ENCODE measurements at regions not wholly inside any gene's neighbourhood (a gene's known extent, or its start where the extent isn't known, plus 50 kb on each side); places are given as distances from the start of the nearest gene placed in this dataset.

DNA sequence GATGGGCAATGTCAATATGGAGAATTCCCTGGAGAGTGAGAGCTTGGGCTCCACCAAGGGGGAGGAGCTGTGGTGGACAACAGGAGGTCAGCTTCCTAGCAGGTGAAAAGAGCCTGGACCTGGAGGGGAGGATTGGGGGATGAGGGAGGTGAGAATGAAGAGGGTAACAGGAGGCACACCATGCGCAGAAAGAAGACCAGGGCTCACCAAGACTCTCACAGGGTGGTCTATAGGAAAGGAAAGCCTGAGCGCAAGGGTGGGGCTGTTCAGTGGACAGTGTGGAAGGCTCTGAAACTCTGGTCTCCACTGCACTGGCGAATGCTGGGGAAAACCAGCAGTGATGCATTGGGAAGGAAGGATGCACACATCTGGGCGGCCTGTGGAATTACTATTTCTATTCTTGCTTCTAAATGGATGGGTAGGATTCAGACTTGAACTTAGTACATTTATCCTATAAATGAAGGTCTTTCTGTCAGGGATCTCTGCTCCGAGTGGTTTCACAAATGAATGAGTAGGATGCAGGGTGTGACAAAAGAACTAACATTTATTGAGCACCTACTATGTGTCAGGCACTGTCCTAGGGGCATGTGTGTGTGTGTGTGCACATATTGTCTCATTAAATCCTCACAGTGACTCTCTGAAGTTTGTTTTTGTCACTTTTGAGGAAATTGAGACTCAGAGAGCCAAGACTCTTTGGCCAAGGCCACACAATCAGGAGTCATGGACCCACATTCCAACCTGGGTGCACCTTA, 152.7 kb downstream of the CD83 start:
- WGBS (ENCODE audit: low lambda C conversion rate, missing lambda C conversion rate) = 92% methylated on average over 5 of the region's 5 CpGs
- H3K4me2 ChIP-seq = no peak overlapping the region
- no peak overlapping the region for H2AFZ ChIP-seq
- no peaks in the 10 kb centered on the region for H4K20me1 ChIP-seq (ENCODE audit: insufficient read depth, poor library complexity, severe bottlenecking)
- no peak for TF ChIP-seq EZH2 (IDR thresholded peaks at IDR 0.05; ENCODE audit: borderline replicate concordance)
- TF ChIP-seq EZH2phosphoT487 (IDR thresholded peaks at IDR 0.05; ENCODE audit: low read depth, severe bottlenecking, unreplicated experiment) = no peak
- TF ChIP-seq, protein P1, sequence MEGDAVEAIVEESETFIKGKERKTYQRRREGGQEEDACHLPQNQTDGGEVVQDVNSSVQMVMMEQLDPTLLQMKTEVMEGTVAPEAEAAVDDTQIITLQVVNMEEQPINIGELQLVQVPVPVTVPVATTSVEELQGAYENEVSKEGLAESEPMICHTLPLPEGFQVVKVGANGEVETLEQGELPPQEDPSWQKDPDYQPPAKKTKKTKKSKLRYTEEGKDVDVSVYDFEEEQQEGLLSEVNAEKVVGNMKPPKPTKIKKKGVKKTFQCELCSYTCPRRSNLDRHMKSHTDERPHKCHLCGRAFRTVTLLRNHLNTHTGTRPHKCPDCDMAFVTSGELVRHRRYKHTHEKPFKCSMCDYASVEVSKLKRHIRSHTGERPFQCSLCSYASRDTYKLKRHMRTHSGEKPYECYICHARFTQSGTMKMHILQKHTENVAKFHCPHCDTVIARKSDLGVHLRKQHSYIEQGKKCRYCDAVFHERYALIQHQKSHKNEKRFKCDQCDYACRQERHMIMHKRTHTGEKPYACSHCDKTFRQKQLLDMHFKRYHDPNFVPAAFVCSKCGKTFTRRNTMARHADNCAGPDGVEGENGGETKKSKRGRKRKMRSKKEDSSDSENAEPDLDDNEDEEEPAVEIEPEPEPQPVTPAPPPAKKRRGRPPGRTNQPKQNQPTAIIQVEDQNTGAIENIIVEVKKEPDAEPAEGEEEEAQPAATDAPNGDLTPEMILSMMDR (IDR thresholded peaks at IDR 0.05; ENCODE audit: poor library complexity) = no peak
- H3K36me3 ChIP-seq (replicated peaks; ENCODE audit: insufficient read depth, low read depth) = no peaks in the 10 kb centered on the region
- no peaks in the 10 kb centered on the region for H3K4me1 ChIP-seq (ENCODE audit: insufficient read depth)
- no peak overlapping the region for H3K27ac ChIP-seq
- H3K79me2 ChIP-seq = no peaks in the 10 kb centered on the region
- DNase-seq (ENCODE audit: low spot score) = no peak
- no peaks in the 10 kb centered on the region for H3K9me2 ChIP-seq (replicated peaks; ENCODE audit: insufficient read depth)
- H3K9me3 ChIP-seq (ENCODE audit: low read depth) = no peaks in the 10 kb centered on the region
- H3K4me3 ChIP-seq = no peak overlapping the region
- no peaks in the 10 kb centered on the region for H3K27me3 ChIP-seq

DNA sequence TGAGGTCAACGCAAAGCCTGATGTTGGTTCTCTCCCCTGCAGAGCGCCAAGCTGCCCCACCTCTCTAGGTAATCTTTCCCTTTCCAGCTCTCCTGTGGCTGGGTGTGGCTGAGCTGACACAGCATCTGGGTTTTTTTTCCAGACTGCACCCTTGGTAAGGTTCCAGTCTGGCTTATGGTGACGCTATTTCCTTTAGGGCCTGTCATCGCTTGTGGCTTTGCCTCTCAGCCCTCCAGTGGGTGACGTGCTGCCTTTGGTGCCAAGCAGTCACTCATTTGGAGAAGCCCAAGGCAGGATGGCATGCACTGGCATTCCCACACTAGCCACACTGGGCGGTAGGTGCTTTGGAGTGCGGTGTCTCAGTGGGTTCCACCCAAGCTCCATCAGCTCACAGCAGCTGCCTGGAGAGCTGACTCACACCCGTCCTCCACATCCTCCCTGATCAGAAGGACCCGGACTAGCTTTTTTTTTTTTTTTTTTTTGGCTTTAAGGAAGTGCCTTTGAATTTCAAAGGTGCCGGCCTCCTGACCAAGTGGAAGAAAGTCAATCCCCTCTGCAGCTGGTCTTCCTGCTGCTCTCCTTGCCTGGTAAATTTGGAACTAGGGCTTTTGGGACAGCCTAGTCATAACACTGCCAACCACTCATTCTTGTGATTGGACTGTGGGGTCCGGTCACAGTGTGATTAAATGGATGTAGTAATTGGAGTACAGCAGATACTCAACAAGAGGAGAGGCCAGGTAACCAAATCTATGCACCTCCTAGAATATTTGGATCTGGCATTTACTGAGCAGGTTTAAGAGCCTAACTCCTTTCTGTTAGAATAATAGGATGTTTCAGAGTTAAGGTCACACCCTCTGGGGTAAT, 153.6 kb downstream of the CD83 start:
- Histone ChIP-seq H3K4me3 (no peak overlapping the region), H3K79me2 (no peaks in the 10 kb centered on the region), H2AFZ (no peak overlapping the region), H3K27ac (no peak overlapping the region), H3K27me3 (no peaks in the 10 kb centered on the region), H3K4me2 (no peak overlapping the region), H3K9me2 (replicated peaks; ENCODE audit: insufficient read depth) (no peaks in the 10 kb centered on the region), H4K20me1 (ENCODE audit: insufficient read depth, poor library complexity, severe bottlenecking) (no peaks in the 10 kb centered on the region), H3K36me3 (replicated peaks; ENCODE audit: insufficient read depth, low read depth) (no peaks in the 10 kb centered on the region), H3K4me1 (ENCODE audit: insufficient read depth) (no peaks in the 10 kb centered on the region), H3K9me3 (ENCODE audit: low read depth) (no peaks in the 10 kb centered on the region)
- DNase-seq (ENCODE audit: low spot score) = no peak
- TF ChIP-seq, protein P1 (IDR thresholded peaks at IDR 0.05; ENCODE audit: poor library complexity) = no peak
- TF ChIP-seq EZH2phosphoT487 (IDR thresholded peaks at IDR 0.05; ENCODE audit: low read depth, severe bottlenecking, unreplicated experiment) (no peak), EZH2 (IDR thresholded peaks at IDR 0.05; ENCODE audit: borderline replicate concordance) (no peak)
- 82% methylated on average over 11 of the region's 11 CpGs for WGBS (ENCODE audit: low lambda C conversion rate, missing lambda C conversion rate)

DNA sequence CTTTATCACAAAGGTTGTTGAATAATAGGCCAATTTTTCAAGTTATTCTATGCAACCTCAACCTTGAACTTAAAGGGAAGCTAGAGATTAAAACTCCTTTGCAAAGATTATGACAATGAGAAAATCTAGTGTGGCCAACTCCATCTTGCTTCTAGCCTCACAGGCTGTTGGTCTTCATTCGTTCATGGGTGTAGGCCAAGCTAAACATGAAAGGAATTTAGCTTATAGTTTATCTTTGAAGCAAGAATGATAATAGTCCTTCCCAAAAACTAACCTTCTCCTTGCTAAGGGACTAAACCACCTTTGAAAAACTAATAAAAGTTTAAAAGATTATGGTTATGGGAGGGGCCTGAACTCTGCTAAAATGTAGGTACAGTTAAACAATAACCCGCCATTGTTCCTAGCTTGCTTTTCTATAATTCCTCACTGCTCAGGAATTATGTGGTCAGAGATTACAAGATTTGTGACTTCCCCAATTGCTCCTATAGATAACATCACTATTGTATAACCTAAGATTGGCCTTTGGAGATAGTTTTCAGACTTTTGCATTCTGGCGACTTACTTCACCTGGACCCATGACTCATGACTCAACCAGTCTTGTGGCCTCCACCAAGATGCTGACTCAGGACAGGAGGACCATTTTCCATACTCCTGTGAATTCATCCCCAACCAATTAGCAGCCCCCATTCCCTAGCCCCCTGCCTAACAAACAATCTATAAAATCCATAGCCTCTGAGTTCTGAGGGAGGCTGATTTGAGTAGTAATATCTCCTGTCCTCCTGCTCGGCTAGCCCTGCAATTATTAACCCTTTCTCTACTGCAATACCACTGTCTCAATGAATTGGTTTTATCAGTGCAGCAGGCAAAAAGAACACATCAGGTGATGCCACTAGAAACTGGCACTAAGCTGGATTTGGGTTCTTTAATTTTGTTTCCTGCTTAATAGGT, 154.5 kb downstream of the CD83 start:
- Histone ChIP-seq H3K79me2 (no peaks in the 10 kb centered on the region), H3K9me3 (ENCODE audit: low read depth) (no peaks in the 10 kb centered on the region), H3K9me2 (replicated peaks; ENCODE audit: insufficient read depth) (no peaks in the 10 kb centered on the region), H3K4me2 (no peak overlapping the region), H3K27ac (no peak overlapping the region), H3K27me3 (no peaks in the 10 kb centered on the region), H3K4me1 (ENCODE audit: insufficient read depth) (no peaks in the 10 kb centered on the region), H3K36me3 (replicated peaks; ENCODE audit: insufficient read depth, low read depth) (no peaks in the 10 kb centered on the region), H3K4me3 (no peak overlapping the region), H4K20me1 (ENCODE audit: insufficient read depth, poor library complexity, severe bottlenecking) (no peaks in the 10 kb centered on the region), H2AFZ (no peak overlapping the region)
- TF ChIP-seq EZH2 (IDR thresholded peaks at IDR 0.05; ENCODE audit: borderline replicate concordance) = no peak
- TF ChIP-seq, protein P1 (IDR thresholded peaks at IDR 0.05; ENCODE audit: poor library complexity) = no peak
- TF ChIP-seq EZH2phosphoT487 (IDR thresholded peaks at IDR 0.05; ENCODE audit: low read depth, severe bottlenecking, unreplicated experiment) = no peak
- WGBS (ENCODE audit: low lambda C conversion rate, missing lambda C conversion rate) = 65% methylated on average over 4 of the region's 4 CpGs
- DNase-seq (ENCODE audit: low spot score) = no peak
